Gastrocnemius medialis (tissue), 4 donors: ENCODE measurements at regions not wholly inside any gene's neighbourhood (a gene's known extent, or its start where the extent isn't known, plus 50 kb on each side); places are given as distances from the start of the nearest gene placed in this dataset.

Source experiments
- POLR2A ChIP-seq, 2 donors: fragments of 450-650 bp; IDR thresholded peaks; one replicate each; pipeline ENCODE4 v1.6.1; 2017; ENCODE audit warnings: antibody characterized with exemption in 2 of 2, mild to moderate bottlenecking in 2 of 2, moderate library complexity in 2 of 2
- TF ChIP-seq, protein P1 (sequence below), 5 experiments: fragments of 450-650 bp in 3 of 5; fragments of 200-600 bp in 2 of 5; sonication (generic) in 2 of 5; IDR thresholded peaks in 4 of 5; conservative IDR thresholded peaks in 1 of 5; 1 replicate in 4 of 5; 2 replicates in 1 of 5; pipeline ENCODE4 v1.5.1; 2016 to 2019; ENCODE audit warnings: antibody characterized with exemption in 5 of 5, mild to moderate bottlenecking in 3 of 5, moderate library complexity in 3 of 5

DNA sequence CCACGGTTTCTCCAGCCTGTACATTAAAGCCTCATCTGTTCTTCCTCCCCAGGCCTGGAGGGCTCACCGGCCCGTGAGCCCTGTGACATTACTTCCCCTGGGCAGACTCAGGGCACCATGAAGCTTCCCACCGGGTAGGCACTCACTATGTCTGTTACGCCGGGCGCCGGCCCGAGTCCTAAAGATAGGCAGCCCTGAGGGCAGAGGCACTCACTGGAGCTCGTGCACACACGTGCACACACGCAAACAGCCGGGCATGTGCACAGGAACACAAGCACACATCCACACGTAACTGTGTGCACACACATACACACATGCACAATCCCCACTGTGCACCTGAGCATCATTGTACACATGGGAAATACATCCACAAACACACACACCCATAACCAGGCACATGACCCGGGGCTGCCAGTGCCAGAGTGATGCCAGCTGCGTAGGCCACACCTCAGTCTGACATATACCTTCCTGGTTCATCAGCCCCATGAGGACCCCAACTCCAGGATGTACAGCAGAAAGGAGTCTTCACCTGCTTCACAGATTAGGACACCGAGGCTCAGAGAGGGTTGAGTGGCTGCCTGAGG, 83.7 kb downstream of the YTHDF1 start:
- TF ChIP-seq, protein P1, sequence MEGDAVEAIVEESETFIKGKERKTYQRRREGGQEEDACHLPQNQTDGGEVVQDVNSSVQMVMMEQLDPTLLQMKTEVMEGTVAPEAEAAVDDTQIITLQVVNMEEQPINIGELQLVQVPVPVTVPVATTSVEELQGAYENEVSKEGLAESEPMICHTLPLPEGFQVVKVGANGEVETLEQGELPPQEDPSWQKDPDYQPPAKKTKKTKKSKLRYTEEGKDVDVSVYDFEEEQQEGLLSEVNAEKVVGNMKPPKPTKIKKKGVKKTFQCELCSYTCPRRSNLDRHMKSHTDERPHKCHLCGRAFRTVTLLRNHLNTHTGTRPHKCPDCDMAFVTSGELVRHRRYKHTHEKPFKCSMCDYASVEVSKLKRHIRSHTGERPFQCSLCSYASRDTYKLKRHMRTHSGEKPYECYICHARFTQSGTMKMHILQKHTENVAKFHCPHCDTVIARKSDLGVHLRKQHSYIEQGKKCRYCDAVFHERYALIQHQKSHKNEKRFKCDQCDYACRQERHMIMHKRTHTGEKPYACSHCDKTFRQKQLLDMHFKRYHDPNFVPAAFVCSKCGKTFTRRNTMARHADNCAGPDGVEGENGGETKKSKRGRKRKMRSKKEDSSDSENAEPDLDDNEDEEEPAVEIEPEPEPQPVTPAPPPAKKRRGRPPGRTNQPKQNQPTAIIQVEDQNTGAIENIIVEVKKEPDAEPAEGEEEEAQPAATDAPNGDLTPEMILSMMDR (IDR thresholded peaks at IDR 0.05 in 4 of 5, conservative IDR thresholded peaks at IDR 0.05 in 1 of 5), result no peak
- TF ChIP-seq POLR2A (IDR thresholded peaks at IDR 0.05), result no peak
